Mesendoderm (in vitro differentiated cells): ENCODE measurements at regions not wholly inside any gene's neighbourhood (a gene's known extent, or its start where the extent isn't known, plus 50 kb on each side); places are given as distances from the start of the nearest gene placed in this dataset.
"Not testable (repeated sequence)": the region's sequence is repeated elsewhere in the genome, so short reads cannot be mapped to it uniquely, and the experiment has no call there.

ENCODE experiments used
- DNase-seq: peaks from one replicate; pipeline ENCODE4 v3.0.0; 2013
- H2AK5ac ChIP-seq: 2 replicates; pipeline ENCODE4 v1.6.1; 2013; ENCODE audit warnings: low read length, inconsistent platforms
- H2BK120ac ChIP-seq: 2 replicates; pipeline ENCODE4 v1.6.1; 2013; ENCODE audit warnings: low read depth, mild to moderate bottlenecking, low read length, moderate library complexity, mixed read lengths
- H2BK15ac ChIP-seq: replicated peaks from 2 replicates; pipeline ENCODE4 v1.6.1; 2013; ENCODE audit warnings: low read depth, mild to moderate bottlenecking, moderate library complexity
- H2BK5ac ChIP-seq: 2 replicates; pipeline ENCODE4 v1.6.1; 2013; ENCODE audit warnings: low read length, inconsistent platforms
- H3K18ac ChIP-seq: 2 replicates; pipeline ENCODE4 v1.6.1; 2013; ENCODE audit warnings: mild to moderate bottlenecking, low read length, mixed read lengths
- H3K23ac ChIP-seq: one replicate; pipeline ENCODE4 v1.6.1; 2013; ENCODE audit warnings: low read length
- H3K27ac ChIP-seq: 2 replicates; pipeline ENCODE4 v1.5.1; 2013; ENCODE audit warnings: low read depth, mild to moderate bottlenecking, inconsistent platforms, low read length, moderate library complexity
- H3K27me3 ChIP-seq: 2 replicates; pipeline ENCODE4 v1.6.1; 2013; ENCODE audit warnings: low read length, control low read depth, mild to moderate bottlenecking, inconsistent platforms; ENCODE audit not compliant: insufficient read depth, poor library complexity
- H3K36me3 ChIP-seq: 2 replicates; pipeline ENCODE4 v1.6.1; 2013; ENCODE audit warnings: low read length, inconsistent platforms; ENCODE audit not compliant: control insufficient read depth, insufficient read depth
- H3K4ac ChIP-seq: one replicate; pipeline ENCODE4 v1.6.1; 2013; ENCODE audit warnings: low read depth, mild to moderate bottlenecking, low read length, moderate library complexity
- H3K4me1 ChIP-seq: 2 replicates; pipeline ENCODE4 v1.6.1; 2013; ENCODE audit warnings: low read depth, low read length, inconsistent platforms; ENCODE audit not compliant: control insufficient read depth
- H3K4me2 ChIP-seq: 2 replicates; pipeline ENCODE4 v1.6.1; 2013; ENCODE audit warnings: low read length
- H3K4me3 ChIP-seq: 2 replicates; pipeline ENCODE4 v1.5.1; 2013; ENCODE audit warnings: mild to moderate bottlenecking, low read length
- H3K56ac ChIP-seq: one replicate; pipeline ENCODE4 v1.6.1; 2013; ENCODE audit warnings: low read length
- H3K79me1 ChIP-seq: 2 replicates; pipeline ENCODE4 v1.6.1; 2013; ENCODE audit warnings: low read length, inconsistent platforms
- H3K79me2 ChIP-seq: 2 replicates; pipeline ENCODE4 v1.6.1; 2013; ENCODE audit warnings: mild to moderate bottlenecking, low read length; ENCODE audit not compliant: control insufficient read depth, insufficient read depth
- H3K9ac ChIP-seq: 2 replicates; pipeline ENCODE4 v1.6.1; 2013; ENCODE audit warnings: low read length, inconsistent platforms
- H4K5ac ChIP-seq: one replicate; pipeline ENCODE4 v1.6.1; 2013; ENCODE audit warnings: low read length
- H4K8ac ChIP-seq: one replicate; pipeline ENCODE4 v1.6.1; 2013; ENCODE audit warnings: low read depth, mild to moderate bottlenecking, control low read depth, low read length, moderate library complexity
- WGBS: extraction: QIAGEN DNeasy Blood & Tissue Kit; methylation state at CpG from one replicate; pipeline ENCODE4 v1.1.7; 2013; ENCODE audit warnings: low lambda C conversion rate, missing lambda C conversion rate; ENCODE audit not compliant: insufficient coverage; ENCODE audit errors: extremely low coverage; 5-methylcytosine and 5-hydroxymethylcytosine counted together

DNA sequence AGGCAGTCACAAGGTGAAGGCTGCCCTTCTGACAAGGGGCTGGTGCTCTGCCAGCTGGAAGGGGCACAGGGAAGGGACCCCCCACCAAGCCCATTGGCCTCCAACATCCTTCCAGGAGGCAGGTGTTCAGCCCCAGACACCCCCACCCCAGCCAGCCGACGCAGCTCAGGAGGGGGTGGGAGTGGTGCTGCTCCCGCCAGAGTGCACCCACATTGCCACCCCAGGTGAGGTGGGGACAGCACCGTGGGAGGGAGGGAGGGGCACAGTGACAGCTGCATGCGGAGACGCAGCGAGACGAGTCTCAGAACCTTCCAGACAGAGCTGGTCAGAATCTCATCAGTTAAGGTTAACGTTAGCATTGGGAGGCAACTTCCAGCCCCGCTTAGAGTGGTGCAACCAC lies 121.6 kb upstream of the FOXD4L5 start:
- not testable (repeated sequence) for H3K79me1 ChIP-seq, H3K79me2 ChIP-seq, H3K4ac ChIP-seq, H3K23ac ChIP-seq, DNase-seq, H4K5ac ChIP-seq, H3K27ac ChIP-seq, H3K36me3 ChIP-seq, H3K9ac ChIP-seq, H2BK120ac ChIP-seq, H4K8ac ChIP-seq, H3K4me2 ChIP-seq, H2BK15ac ChIP-seq, H3K4me1 ChIP-seq, H3K56ac ChIP-seq, H3K18ac ChIP-seq, H3K4me3 ChIP-seq, H2BK5ac ChIP-seq, H2AK5ac ChIP-seq, H3K27me3 ChIP-seq
- WGBS, result no CpG with 5 or more reads among the region's 10 CpGs

DNA sequence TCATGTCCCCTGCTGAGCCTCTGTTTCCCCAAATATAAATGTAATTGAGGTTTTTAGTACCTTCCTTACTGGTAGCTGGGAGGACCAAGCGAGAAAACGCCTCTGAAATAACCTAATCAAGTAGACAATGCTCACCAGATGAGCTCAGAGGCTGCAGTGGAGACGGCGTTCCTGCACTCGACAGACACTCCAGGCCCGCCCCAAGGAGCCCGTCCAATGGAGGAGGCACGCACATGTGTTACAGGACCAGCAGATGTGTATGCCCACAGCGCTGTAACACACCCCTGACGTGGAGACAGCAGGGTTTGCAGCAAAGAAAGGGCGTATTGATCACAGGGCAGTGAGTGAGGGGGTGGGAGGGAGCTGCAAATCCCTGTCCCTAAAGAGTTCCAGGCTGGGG lies 120.8 kb upstream of the FOXD4L5 start:
- H4K5ac ChIP-seq, H3K4me3 ChIP-seq, H3K56ac ChIP-seq, H3K79me1 ChIP-seq, H3K4me2 ChIP-seq, H3K27ac ChIP-seq, H3K79me2 ChIP-seq, H2AK5ac ChIP-seq, H3K36me3 ChIP-seq, H2BK5ac ChIP-seq, H3K23ac ChIP-seq, H4K8ac ChIP-seq, DNase-seq, H3K27me3 ChIP-seq, H3K18ac ChIP-seq, H3K4ac ChIP-seq, H3K9ac ChIP-seq, H2BK120ac ChIP-seq, H2BK15ac ChIP-seq, H3K4me1 ChIP-seq: not testable (repeated sequence)
- no CpG with 5 or more reads among the region's 11 CpGs for WGBS

DNA sequence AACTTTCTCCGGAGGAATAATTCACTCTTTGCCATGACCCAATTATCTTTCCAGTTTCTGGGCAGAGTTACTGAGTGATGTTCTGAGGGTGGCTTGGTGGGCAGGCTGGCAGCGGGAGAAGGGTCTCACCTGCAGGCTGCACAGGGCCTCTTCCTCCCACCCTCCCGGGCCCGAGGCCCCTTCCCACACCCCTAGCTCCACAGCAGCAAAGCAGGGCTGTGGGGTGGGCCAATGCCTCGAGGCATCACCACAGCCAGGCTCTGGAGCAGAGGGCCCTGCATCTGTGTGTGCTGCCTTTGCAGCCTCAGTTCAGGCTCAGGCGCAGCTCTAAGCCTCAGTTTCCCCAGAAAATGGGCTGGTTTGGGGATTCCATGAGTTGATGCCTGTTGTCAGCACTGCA lies 120.2 kb upstream of the FOXD4L5 start:
- H3K79me1 ChIP-seq, result no peaks in the 10 kb centered on the region
- no peak overlapping the region for H2BK120ac ChIP-seq
- no peak overlapping the region for H2BK5ac ChIP-seq
- H2BK15ac ChIP-seq, result no peak overlapping the region
- no peak overlapping the region for H3K4me2 ChIP-seq
- H3K36me3 ChIP-seq, result no peaks in the 10 kb centered on the region
- H4K8ac ChIP-seq, result no peak overlapping the region
- H2AK5ac ChIP-seq, result no peak overlapping the region
- H3K23ac ChIP-seq, result no peak overlapping the region
- H3K4ac ChIP-seq, result no peak overlapping the region
- H3K27me3 ChIP-seq, result no peaks in the 10 kb centered on the region
- no peak overlapping the region for H3K9ac ChIP-seq
- no peak overlapping the region for H3K4me3 ChIP-seq
- H3K4me1 ChIP-seq, result no peaks in the 10 kb centered on the region
- no peak overlapping the region for H3K18ac ChIP-seq
- DNase-seq, result no peak
- H3K27ac ChIP-seq, result no peak overlapping the region
- H3K56ac ChIP-seq, result no peak overlapping the region
- no CpG with 5 or more reads among the region's 6 CpGs for WGBS
- H4K5ac ChIP-seq, result no peak overlapping the region
- H3K79me2 ChIP-seq, result no peaks in the 10 kb centered on the region

DNA sequence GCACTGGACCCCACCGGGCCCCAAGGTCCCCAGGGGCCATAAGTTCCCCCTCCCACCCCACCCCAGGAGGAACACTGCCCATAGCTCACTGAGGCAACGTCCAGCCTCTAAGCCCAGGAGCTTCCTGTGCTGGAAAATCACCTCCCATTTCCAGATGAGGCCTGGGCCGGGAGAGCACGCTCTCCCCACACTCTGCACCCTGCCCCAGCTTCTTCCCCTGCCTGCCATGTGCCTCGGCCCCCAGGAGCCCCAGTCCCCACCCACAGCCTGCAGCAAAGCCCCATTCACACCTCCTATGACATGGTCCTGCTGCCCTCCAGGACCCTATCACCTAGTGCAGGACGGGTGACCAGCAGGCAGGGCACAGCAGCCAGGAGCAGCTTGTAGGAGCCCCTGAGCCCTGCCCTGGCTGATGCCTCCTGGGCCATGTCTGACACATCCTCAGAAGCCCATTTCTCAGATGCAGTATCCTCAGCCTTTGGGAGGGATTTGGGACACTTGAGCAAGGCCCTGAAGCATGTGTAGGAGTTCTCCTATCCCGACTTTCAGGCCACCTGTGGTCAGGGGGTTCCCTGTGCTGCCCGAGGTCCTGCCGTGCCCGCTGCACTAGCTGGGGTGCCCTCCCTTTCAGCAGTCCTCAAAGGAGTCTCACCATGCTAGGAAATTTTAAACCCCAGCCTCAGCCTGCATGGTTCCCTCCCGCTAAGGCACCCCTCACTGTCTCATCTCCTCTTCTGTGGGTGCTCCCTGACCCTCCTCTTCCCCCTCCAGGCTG lies 119.4 kb upstream of the FOXD4L5 start:
- no peak overlapping the region for H2BK15ac ChIP-seq
- H3K18ac ChIP-seq, result no peak overlapping the region
- H3K27ac ChIP-seq, result no peak overlapping the region
- no peak overlapping the region for H2BK5ac ChIP-seq
- no peak overlapping the region for H3K4ac ChIP-seq
- no peak overlapping the region for H3K56ac ChIP-seq
- no CpG with 5 or more reads among the region's 11 CpGs for WGBS
- H2AK5ac ChIP-seq, result no peak overlapping the region
- no peak overlapping the region for H3K9ac ChIP-seq
- H3K23ac ChIP-seq, result no peak overlapping the region
- H2BK120ac ChIP-seq, result no peak overlapping the region
- no peaks in the 10 kb centered on the region for H3K4me1 ChIP-seq
- H3K4me3 ChIP-seq, result no peak overlapping the region
- H3K79me1 ChIP-seq, result no peaks in the 10 kb centered on the region
- H4K8ac ChIP-seq, result no peak overlapping the region
- H4K5ac ChIP-seq, result no peak overlapping the region
- DNase-seq, result no peak
- H3K36me3 ChIP-seq, result no peaks in the 10 kb centered on the region
- H3K79me2 ChIP-seq, result no peaks in the 10 kb centered on the region
- no peaks in the 10 kb centered on the region for H3K27me3 ChIP-seq
- no peak overlapping the region for H3K4me2 ChIP-seq

DNA sequence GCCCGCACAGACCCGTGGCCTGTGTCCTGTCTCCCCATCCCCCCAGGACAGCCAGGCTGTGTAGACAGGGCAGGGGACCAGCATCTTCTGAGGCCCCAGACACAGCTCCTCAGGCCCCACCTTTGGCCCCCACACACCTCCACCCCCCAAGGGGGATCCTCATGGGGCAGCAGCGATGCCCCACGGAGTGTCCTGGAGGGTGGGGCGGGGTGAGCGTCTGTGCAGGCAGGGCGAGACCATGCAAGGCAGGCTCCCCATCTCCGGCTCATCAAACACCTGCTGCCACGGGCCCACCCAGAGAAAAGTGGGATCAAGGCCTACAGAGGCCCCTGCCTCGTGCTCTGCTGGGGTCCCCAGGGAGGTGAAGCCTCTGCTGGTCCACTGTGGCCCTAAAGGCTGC lies 118.7 kb upstream of the FOXD4L5 start:
- no peak overlapping the region for H2BK5ac ChIP-seq
- no peaks in the 10 kb centered on the region for H3K79me1 ChIP-seq
- H3K23ac ChIP-seq, result no peak overlapping the region
- H3K9ac ChIP-seq, result no peak overlapping the region
- no peak overlapping the region for H3K18ac ChIP-seq
- no peaks in the 10 kb centered on the region for H3K36me3 ChIP-seq
- no peaks in the 10 kb centered on the region for H3K4me1 ChIP-seq
- H3K4ac ChIP-seq, result no peak overlapping the region
- no peak overlapping the region for H2AK5ac ChIP-seq
- no CpG with 5 or more reads among the region's 10 CpGs for WGBS
- no peak overlapping the region for H2BK15ac ChIP-seq
- no peak overlapping the region for H3K27ac ChIP-seq
- H4K5ac ChIP-seq, result no peak overlapping the region
- H3K56ac ChIP-seq, result no peak overlapping the region
- H3K4me2 ChIP-seq, result no peak overlapping the region
- H2BK120ac ChIP-seq, result no peak overlapping the region
- H3K4me3 ChIP-seq, result no peak overlapping the region
- no peaks in the 10 kb centered on the region for H3K79me2 ChIP-seq
- no peaks in the 10 kb centered on the region for H3K27me3 ChIP-seq
- no peak overlapping the region for H4K8ac ChIP-seq
- no peak for DNase-seq

DNA sequence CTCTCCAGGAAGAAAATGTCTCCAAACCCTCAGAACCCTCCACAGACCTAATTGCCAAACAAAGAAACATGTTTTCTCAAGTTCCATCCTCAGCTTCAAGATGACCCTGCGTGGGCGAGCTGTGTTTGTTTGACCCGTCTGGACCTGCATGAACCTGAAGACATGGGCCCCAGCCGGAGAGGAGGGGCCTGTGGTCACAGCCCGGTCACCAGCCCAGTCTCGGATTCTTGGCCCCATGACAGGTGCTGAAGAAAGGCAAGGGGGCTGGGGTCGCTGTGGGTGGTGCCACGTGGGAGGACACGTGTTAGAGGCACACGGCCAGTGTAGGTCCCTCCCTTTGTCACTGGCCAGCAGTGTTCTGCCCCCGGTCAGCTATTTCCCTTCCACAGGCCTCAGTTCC lies 118.1 kb upstream of the FOXD4L5 start:
- not testable (repeated sequence) for H3K4me3 ChIP-seq, H2BK120ac ChIP-seq, H3K18ac ChIP-seq, H2AK5ac ChIP-seq, H3K56ac ChIP-seq, H4K8ac ChIP-seq, H4K5ac ChIP-seq, H2BK5ac ChIP-seq, H2BK15ac ChIP-seq, H3K23ac ChIP-seq, H3K79me1 ChIP-seq, H3K4ac ChIP-seq, H3K4me2 ChIP-seq, H3K27ac ChIP-seq, H3K27me3 ChIP-seq, H3K79me2 ChIP-seq, H3K36me3 ChIP-seq, H3K9ac ChIP-seq, DNase-seq, H3K4me1 ChIP-seq
- WGBS, result no CpG with 5 or more reads among the region's 11 CpGs
